HCT116 (cell line): ENCODE measurements at regions not wholly inside any gene's neighbourhood (a gene's known extent, or its start where the extent isn't known, plus 50 kb on each side); places are given as distances from the start of the nearest gene placed in this dataset.
"Not testable (repeated sequence)": the region's sequence is repeated elsewhere in the genome, so short reads cannot be mapped to it uniquely, and the experiment has no call there.

ENCODE experiments used
- ATAC-seq: fragments of 200-7000 bp; cut with Tn5 transposase; 2 replicates; pipeline ENCODE4 v1.9.1; 2020; ENCODE audit warnings: mild to moderate bottlenecking, moderate library complexity
- BruUV-seq: library from RNA; stranded (reverse); fragments of 400-500 nt; replicated peaks from 2 replicates; lab custom pipeline; 2021; lab: Mats Ljungman, UMichigan
- CTCF ChIA-PET: fragments of 300-600 bp; sonication (Branson Sonifier 250); formaldehyde crosslinking; loops from one replicate; lab custom pipeline; 2021; ENCODE audit warnings: antibody characterized with exemption; lab: Charles Lee
- POLR2A ChIA-PET: fragments of 300-600, 350-600 bp; sonication (Branson Sonifier 250); formaldehyde crosslinking; loops from one replicate; lab custom pipeline; 2021; ENCODE audit warnings: antibody characterized with exemption; lab: Charles Lee
- RAD21 ChIA-PET, 2 experiments: fragments of 300-600 bp; sonication (Branson Sonifier 250); formaldehyde crosslinking; loops; one replicate each; lab custom pipeline; 2023; ENCODE audit warnings: low total read pairs in 2 of 2; ENCODE audit not compliant: uncharacterized antibody in 2 of 2, unreplicated experiment in 2 of 2, low non-redundant PET in 1 of 2; lab: Charles Lee
- DNase-seq: peaks from one replicate; pipeline ENCODE4 v3.0.0-alpha.2; 2010; ENCODE audit warnings: low read depth, low spot score
- H2AFZ ChIP-seq: fragments of 200-600 bp; shearing (Covaris generic), sonication (generic); 2 replicates; pipeline ENCODE4 v1.6.1; 2017; ENCODE audit warnings: low read depth, mixed run types, mixed read lengths, antibody characterized with exemption, low read length; ENCODE audit not compliant: poor library complexity, severe bottlenecking
- H3K27ac ChIP-seq: 2 replicates; pipeline ENCODE4 v1.5.1; 2012; ENCODE audit warnings: low read depth, low read length
- H3K27me3 ChIP-seq: fragments of 200-600 bp; sonication (generic); 2 replicates; pipeline ENCODE4 v1.6.1; 2016; ENCODE audit warnings: mixed run types, low read length, mixed read lengths; ENCODE audit not compliant: insufficient read depth
- H3K36me3 ChIP-seq, 2 experiments: fragments of 200-500 bp in 1 of 2; fragments of 200-600 bp in 1 of 2; sonication (Bioruptor generic) in 1 of 2; sonication (generic) in 1 of 2; 2 replicates each; pipeline versions ENCODE4 v1.5.1 to v1.6.1; 2014 to 2016; ENCODE audit warnings: low read length in 2 of 2, inconsistent platforms in 1 of 2, mixed read lengths in 1 of 2, mixed run types in 1 of 2; ENCODE audit not compliant: insufficient read depth in 2 of 2, control insufficient read depth in 1 of 2
- H3K4me1 ChIP-seq, 2 experiments: fragments of 200-600 bp in 1 of 2; sonication (generic) in 1 of 2; 2 replicates each; pipeline versions ENCODE4 v1.5.1 to v1.6.1; 2012 to 2017; ENCODE audit warnings: low read length in 2 of 2, inconsistent platforms in 1 of 2, mild to moderate bottlenecking in 1 of 2, mixed read lengths in 1 of 2, mixed run types in 1 of 2, moderate library complexity in 1 of 2; ENCODE audit not compliant: insufficient read depth in 2 of 2, control insufficient read depth in 1 of 2
- H3K4me2 ChIP-seq: fragments of 200-600 bp; sonication (generic); 2 replicates; pipeline ENCODE4 v1.6.1; 2017; ENCODE audit warnings: mixed run types, low read length, mixed read lengths
- H3K4me3 ChIP-seq, 2 experiments: fragments of 200-600 bp in 1 of 2; sonication (generic) in 1 of 2; replicated peaks in 1 of 2; 2 replicates each; pipeline ENCODE4 v1.5.1; 2011 to 2016; ENCODE audit warnings: low read length in 2 of 2, control low read depth in 1 of 2, low read depth in 1 of 2, mild to moderate bottlenecking in 1 of 2, mixed read lengths in 1 of 2, mixed run types in 1 of 2
- H3K79me2 ChIP-seq: fragments of 200-600 bp; sonication (generic); 2 replicates; pipeline ENCODE4 v1.6.1; 2017; ENCODE audit warnings: mild to moderate bottlenecking, mixed run types, low read length, moderate library complexity, mixed read lengths; ENCODE audit not compliant: insufficient read depth
- H3K9ac ChIP-seq: fragments of 200-600 bp; sonication (generic); 2 replicates; pipeline ENCODE4 v1.6.1; 2016; ENCODE audit warnings: low read length, mixed read lengths
- H3K9me2 ChIP-seq: fragments of 200-600 bp; sonication (generic), shearing (Covaris generic); 2 replicates; pipeline ENCODE4 v1.6.1; 2017; ENCODE audit warnings: mixed run types, mild to moderate bottlenecking, moderate library complexity; ENCODE audit not compliant: insufficient read depth
- H3K9me3 ChIP-seq, 2 experiments: fragments of 200-500 bp in 1 of 2; fragments of 200-600 bp in 1 of 2; sonication (Bioruptor generic) in 1 of 2; sonication (generic) in 1 of 2; 2 replicates each; pipeline ENCODE4 v1.6.1; 2014 to 2017; ENCODE audit warnings: low read length in 2 of 2, mixed read lengths in 2 of 2, inconsistent platforms in 1 of 2, low read depth in 1 of 2, mild to moderate bottlenecking in 1 of 2, mixed run types in 1 of 2, moderate library complexity in 1 of 2; ENCODE audit not compliant: control insufficient read depth in 1 of 2, insufficient read depth in 1 of 2
- H4K20me1 ChIP-seq: fragments of 200-600 bp; sonication (generic), shearing (Covaris generic); 2 replicates; pipeline ENCODE4 v1.6.1; 2017; ENCODE audit warnings: mixed run types, mild to moderate bottlenecking, moderate library complexity; ENCODE audit not compliant: insufficient read depth
- intact Hi-C: fragments of 100-400 bp; cut with micrococcal nuclease; formaldehyde crosslinking; loops from 2 replicates; pipeline ENCODE4 v1.10.0; 2022

DNA sequence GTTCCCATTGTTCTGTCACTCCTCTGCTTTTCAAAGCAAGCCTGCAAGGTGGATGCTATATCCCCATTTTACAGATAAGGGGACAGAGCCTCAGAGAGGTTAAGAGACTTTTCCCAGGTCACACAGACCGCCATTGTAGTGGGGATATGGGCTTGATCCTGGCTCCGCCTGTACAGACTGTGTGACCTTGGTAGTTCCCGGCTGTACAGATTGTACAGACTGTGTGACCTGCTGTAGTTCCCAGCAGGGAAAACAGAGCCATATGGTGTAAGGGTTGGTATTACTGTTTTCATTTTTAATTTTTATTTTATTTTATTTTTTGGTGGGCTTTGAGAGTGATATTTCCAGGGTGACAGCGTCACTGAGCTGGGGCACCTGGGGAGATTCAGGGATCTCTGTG is 63.2 kb upstream of the FAM153A start:
- H3K79me2 ChIP-seq, result not testable (repeated sequence)

DNA sequence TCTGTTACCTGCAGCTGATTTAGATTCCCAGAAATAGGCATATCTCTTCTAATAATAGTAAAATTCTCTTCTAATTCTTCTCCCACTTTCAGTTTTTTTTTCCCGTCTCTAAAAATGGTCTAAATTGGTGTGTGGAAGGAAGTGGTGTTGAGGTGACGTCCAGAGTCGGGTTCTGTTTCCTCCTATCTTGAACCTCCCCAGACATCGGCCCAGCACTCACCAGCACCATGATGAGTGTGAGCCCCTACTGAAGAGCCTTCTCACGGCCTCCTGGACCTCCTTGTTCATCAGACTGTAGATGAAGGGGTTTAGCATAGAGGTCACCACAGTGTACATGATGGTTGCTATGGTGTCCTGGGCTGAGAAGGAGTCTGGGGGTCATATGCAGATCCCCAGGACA is 53.5 kb upstream of the FAM153A start:
- RAD21 ChIA-PET, H2AFZ ChIP-seq, CTCF ChIA-PET, ATAC-seq, DNase-seq, H3K4me2 ChIP-seq, BruUV-seq, H3K4me1 ChIP-seq, H3K27me3 ChIP-seq, H3K79me2 ChIP-seq, intact Hi-C loops, H3K9me3 ChIP-seq, H3K27ac ChIP-seq, H3K4me3 ChIP-seq, POLR2A ChIA-PET, H3K36me3 ChIP-seq, H3K9me2 ChIP-seq, H4K20me1 ChIP-seq, H3K9ac ChIP-seq: not testable (repeated sequence)

More for the DNA sequence above, 63.2 kb upstream of the FAM153A start:
- DNase-seq, BruUV-seq, H3K9me2 ChIP-seq, H2AFZ ChIP-seq, H3K4me3 ChIP-seq, RAD21 ChIA-PET, H3K4me2 ChIP-seq, H3K36me3 ChIP-seq, H3K9me3 ChIP-seq, ATAC-seq, intact Hi-C loops, H3K9ac ChIP-seq, H3K4me1 ChIP-seq, H3K27ac ChIP-seq, CTCF ChIA-PET, H4K20me1 ChIP-seq, H3K27me3 ChIP-seq, POLR2A ChIA-PET: not testable (repeated sequence)
